ENCODE measurements at regions not wholly inside any gene's neighbourhood (a gene's known extent, or its start where the extent isn't known, plus 50 kb on each side); places are given as distances from the start of the nearest gene placed in this dataset.

DNA sequence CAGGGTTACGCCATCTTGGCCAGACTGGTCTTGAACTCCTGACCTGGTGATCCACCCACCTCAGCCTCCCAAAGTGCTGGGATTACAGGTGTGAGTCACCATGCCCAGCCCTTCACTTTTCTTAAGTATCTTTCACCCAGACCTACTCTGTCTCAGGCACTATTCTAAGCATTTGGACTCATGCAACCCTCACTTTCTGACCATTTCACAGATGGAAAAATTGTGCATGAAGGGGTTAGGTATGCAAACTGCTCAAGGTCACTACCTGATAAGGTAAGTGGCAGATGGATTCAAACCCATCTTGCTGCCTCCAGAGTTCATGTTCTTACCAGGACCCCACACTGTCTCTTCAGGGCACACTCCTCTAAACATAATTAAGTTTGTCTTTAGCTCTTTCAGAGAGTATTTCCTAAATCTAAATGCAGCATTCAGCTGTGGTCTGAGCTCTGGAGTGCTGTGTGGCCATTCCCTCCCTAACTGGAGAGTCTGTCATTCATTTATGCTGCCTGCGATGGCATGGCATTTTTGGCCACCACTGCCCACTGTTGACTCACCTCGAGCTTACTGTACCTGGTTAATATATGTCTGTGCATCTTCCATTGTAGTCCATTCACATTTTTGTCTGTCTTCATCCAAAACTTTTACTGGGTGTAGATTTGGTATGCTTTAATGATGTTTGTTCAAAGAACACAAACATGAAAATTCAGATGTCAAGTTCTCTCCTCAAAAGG is 88.4 kb downstream of the CCDC71L start:
- no peak for DNase-seq (ENCODE audit: low read depth)
- TF ChIP-seq CTCF (IDR thresholded peaks at IDR 0.05; ENCODE audit: insufficient read depth, low read depth, low read length, missing control alignments), result no peak
- H3K4me3 ChIP-seq (ENCODE audit: low read depth, low read length), result no peak overlapping the region

DNA sequence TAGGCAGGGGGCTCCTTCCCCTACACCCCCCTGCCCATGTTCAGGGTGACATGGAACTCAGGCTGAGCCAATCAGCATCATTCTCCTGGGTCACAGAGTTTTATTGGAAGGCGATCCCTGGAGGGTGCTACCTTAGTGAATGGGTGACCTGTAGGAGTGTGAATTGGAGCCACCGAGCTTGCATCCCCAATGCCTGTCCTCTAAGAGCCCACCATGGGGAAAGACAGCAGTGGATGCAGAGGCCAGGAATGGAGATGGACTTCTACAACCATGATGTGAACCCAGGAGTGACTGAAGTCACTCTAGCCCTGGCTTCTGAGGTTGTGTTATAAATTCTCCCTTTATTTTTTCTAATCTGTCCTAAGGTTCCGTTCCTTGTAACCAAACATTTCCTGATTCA is 89.4 kb downstream of the CCDC71L start:
- H3K4me3 ChIP-seq (ENCODE audit: low read depth, low read length), result no peak overlapping the region
- no peak for TF ChIP-seq CTCF (IDR thresholded peaks at IDR 0.05; ENCODE audit: insufficient read depth, low read depth, low read length, missing control alignments)
- DNase-seq (ENCODE audit: low read depth), result no peak

DNA sequence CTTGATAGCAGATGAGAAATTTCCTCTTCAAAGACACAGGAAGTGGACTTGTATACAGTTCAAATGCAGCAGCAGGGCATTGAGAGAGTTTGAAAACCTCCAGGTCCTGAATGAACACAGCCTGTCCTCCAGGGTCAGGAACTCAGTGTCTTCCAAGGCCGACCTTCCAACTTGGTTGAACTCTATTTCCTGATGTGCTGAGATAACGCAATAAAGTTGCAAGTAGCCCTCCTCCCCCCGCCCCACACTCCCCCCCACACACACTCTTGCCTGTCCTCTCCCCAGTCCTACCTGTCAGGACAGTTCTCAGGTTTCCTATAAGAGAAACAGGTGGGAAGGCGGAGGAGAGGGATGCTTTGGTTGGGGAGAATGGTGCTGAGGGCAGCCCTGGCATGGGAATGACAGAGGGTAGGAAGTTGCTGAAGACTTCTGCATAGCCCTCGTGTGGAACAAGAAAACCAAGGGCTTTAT is 90.0 kb downstream of the CCDC71L start:
- no peak overlapping the region for H3K4me3 ChIP-seq (ENCODE audit: low read depth, low read length)
- no peak for DNase-seq (ENCODE audit: low read depth)
- TF ChIP-seq CTCF (IDR thresholded peaks at IDR 0.05; ENCODE audit: insufficient read depth, low read depth, low read length, missing control alignments), result no peak

DNA sequence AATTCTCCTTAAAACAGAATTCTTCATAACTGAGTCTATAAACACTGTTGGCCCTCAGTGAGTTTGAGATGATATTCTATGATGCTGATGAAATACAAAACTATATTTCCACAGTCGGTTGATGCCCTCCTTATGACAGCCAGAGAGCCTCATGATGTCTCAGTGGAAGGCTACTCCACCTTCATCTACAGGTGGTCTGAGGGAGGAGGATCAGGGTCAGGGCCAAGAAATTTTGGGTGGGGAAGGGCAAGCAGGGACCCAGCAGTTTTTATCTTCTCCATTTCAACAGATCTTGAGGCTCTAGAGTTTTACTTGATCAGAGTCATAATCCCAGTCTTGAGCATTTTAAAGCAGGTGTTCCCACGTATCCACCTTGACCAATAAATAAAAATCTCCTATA is 90.8 kb downstream of the CCDC71L start:
- DNase-seq (ENCODE audit: low read depth), result no peak
- no peak overlapping the region for H3K4me3 ChIP-seq (ENCODE audit: low read depth, low read length)
- TF ChIP-seq CTCF (IDR thresholded peaks at IDR 0.05; ENCODE audit: insufficient read depth, low read depth, low read length, missing control alignments), result no peak

DNA sequence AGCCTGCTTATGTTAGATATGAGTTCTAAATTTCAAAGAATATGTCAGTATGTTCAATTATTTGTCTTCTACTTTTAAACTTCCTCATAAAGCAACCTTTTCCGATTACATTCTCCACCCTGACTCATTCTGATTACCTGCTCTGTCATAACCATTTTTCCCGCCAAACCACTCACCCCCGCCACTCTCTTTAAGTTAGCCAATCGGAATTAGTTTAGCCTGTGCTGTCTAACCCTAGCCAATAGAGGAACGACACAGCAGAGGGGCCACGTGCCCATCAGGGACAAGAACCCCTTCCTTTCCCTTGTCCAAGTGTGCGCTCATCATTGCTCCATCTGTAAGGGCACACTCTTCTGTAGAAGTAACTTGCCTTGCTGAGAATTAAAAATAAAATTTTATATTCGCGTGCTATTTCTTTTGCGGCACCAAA is 91.4 kb downstream of the CCDC71L start:
- TF ChIP-seq CTCF (IDR thresholded peaks at IDR 0.05; ENCODE audit: insufficient read depth, low read depth, low read length, missing control alignments), result no peak
- no peak for DNase-seq (ENCODE audit: low read depth)
- no peak overlapping the region for H3K4me3 ChIP-seq (ENCODE audit: low read depth, low read length)

DNA sequence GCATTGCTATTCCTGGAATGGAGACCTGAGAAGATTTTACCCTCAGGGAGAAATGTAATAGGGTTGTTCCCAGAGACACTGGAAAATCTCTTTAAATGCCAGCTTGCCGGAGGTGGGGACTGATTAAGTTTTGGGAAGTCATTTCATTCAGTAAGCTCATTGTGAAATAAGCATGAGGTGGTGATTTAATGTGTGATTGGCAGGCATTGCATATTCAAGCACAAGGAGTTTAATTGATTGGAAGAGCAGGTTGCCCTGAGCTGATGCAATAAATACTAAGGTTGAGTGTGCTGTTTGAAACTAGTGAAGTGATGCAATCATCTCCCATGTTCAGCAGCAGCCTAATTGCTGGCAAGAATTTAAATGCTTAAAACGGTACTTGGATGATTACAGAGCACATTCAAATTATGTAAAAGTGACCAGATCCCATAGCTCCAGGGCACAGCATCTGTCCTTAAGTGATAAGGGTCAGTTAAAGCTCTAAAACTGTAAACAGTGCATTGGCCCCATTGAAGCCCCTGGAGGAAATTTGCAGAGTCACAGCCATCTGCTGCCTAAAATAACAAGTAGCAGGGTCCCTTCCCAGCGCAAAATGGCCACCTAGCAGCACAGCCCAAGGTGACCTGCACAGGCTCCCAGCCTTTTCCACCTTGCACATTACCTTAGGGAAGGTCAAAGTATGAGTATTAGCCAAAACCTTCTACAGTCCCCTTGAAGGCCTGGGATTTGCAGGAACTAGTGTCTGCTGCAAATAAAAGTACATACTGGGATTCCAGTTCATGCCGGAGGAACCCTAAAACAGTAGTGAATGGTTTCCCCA is 92.1 kb downstream of the CCDC71L start:
- DNase-seq (ENCODE audit: low read depth), result peak; percentile 22
- TF ChIP-seq CTCF (IDR thresholded peaks at IDR 0.05; ENCODE audit: insufficient read depth, low read depth, low read length, missing control alignments), result no peak
- H3K4me3 ChIP-seq (ENCODE audit: low read depth, low read length), result no peak overlapping the region

All from GM12865 (cell line).